SK-N-MC (cell line): ENCODE measurements at regions not wholly inside any gene's neighbourhood (a gene's known extent, or its start where the extent isn't known, plus 50 kb on each side); places are given as distances from the start of the nearest gene placed in this dataset.

Experiments used
- EZH2 ChIP-seq: fragments of 200-600 bp; sonication (generic); IDR thresholded peaks from one replicate; pipeline ENCODE4 v1.6.1; 2017; ENCODE audit warnings: antibody characterized with exemption
- POLR2AphosphoS5 ChIP-seq: IDR thresholded peaks from 2 replicates; pipeline ENCODE4 v1.6.1; 2012; ENCODE audit warnings: mild to moderate bottlenecking, low read depth, low read length, borderline replicate concordance

- TF ChIP-seq EZH2 (no peak), POLR2AphosphoS5 (no peak)
These were observed 314.3 kb upstream of the IRX1 start for GRCh38 chr5:3281366-3281765.
